ENCODE measurements at regions not wholly inside any gene's neighbourhood (a gene's known extent, or its start where the extent isn't known, plus 50 kb on each side); places are given as distances from the start of the nearest gene placed in this dataset.

- no peak for TF ChIP-seq CTCF (IDR thresholded peaks at IDR 0.05 in 4 of 5, conservative IDR thresholded peaks at IDR 0.05 in 1 of 5)
- TF ChIP-seq POLR2A (IDR thresholded peaks at IDR 0.05) = no peak
These were observed 160.2 kb downstream of the SH2D4B start for GRCh38 chr10:80697926-80698325.
